Kidney (tissue), 13 donors: ENCODE measurements at regions not wholly inside any gene's neighbourhood (a gene's known extent, or its start where the extent isn't known, plus 50 kb on each side); places are given as distances from the start of the nearest gene placed in this dataset.

ENCODE experiments used
- DNase-seq, 5 donors: peaks; one replicate each; pipeline ENCODE4 v3.0.0-alpha.2; 2013 to 2020
- FAIRE-seq: peaks from 2 replicates; lab custom pipeline; 2012; peaks lifted over from hg19 to GRCh38; lab: Jason Lieb, UNC
- H3K27ac ChIP-seq, 2 donors: one replicate each; pipeline ENCODE4 v1.7.0; 2013; ENCODE audit warnings: low read depth in 2 of 2, low read length in 2 of 2, inconsistent platforms in 1 of 2
- H3K27me3 ChIP-seq: one replicate; pipeline ENCODE4 v1.7.1; 2013; ENCODE audit warnings: low read length, inconsistent platforms; ENCODE audit not compliant: control insufficient read depth, insufficient read depth
- H3K36me3 ChIP-seq, 3 donors: one replicate each; pipeline versions ENCODE4 v1.7.0 to v1.7.1; 2013; ENCODE audit warnings: low read length in 3 of 3, control low read depth in 1 of 3, inconsistent platforms in 1 of 3; ENCODE audit not compliant: insufficient read depth in 3 of 3, control insufficient read depth in 2 of 3
- H3K4me1 ChIP-seq, 3 donors: one replicate each; pipeline versions ENCODE4 v1.7.0 to v1.7.1; 2013; ENCODE audit warnings: low read length in 3 of 3, inconsistent platforms in 1 of 3, low read depth in 1 of 3; ENCODE audit not compliant: control insufficient read depth in 2 of 3, insufficient read depth in 2 of 3
- H3K4me3 ChIP-seq, 3 donors: one replicate each; pipeline versions ENCODE4 v1.7.0 to v1.8.1; 2013; ENCODE audit warnings: low read length in 3 of 3, control low read depth in 1 of 3, inconsistent platforms in 1 of 3
- H3K9ac ChIP-seq, 3 donors: one replicate each; pipeline versions ENCODE4 v1.7.0 to v1.7.1; 2013; ENCODE audit warnings: low read length in 3 of 3, control low read depth in 1 of 3, inconsistent platforms in 1 of 3
- H3K9me3 ChIP-seq, 3 donors: one replicate each; pipeline versions ENCODE4 v1.7.0 to v1.7.1; 2013; ENCODE audit warnings: low read length in 3 of 3, control low read depth in 1 of 3, inconsistent platforms in 1 of 3; ENCODE audit not compliant: control insufficient read depth in 2 of 3, insufficient read depth in 1 of 3
- intact Hi-C: fragments of 100-400 bp; cut with DNase I; formaldehyde crosslinking; loops from one replicate; pipeline ENCODE4 v1.11.1; 2022
- TF ChIP-seq, protein P1 (sequence below): IDR thresholded peaks from 3 replicates; pipeline ENCODE4 v1.5.1; 2012; ENCODE audit warnings: mild to moderate bottlenecking, moderate library complexity, borderline replicate concordance; ENCODE audit not compliant: insufficient read depth; ENCODE audit errors: extremely low read depth
- donor health status: control.
- donor health status: control.
- donor health status: control.
- donor health status: control.
- donor health status: control.
- donor health status: DM: yes; HTN: yes; CAD: no.
- donor health status: Normal renal cell carcinoma (clear cell type).

DNA sequence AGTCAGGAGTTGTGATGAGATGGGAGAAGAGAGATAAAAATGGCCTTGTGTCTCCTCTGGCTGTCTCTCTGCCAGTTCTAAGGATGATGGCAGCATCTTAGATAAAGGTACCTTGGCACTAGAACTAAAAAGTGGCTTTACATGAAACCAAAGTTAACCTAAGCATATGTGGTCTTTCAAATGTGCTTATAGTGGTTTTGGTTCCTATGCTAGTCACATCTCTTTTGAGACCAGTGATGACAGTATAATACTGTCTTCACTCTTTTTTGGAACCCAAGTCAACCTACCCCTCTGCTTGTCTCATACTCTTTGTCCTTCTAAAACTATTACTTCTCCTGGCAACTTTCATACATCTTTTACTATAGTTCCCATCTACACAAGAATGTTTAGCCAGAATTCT lies 142.2 kb upstream of the SATB1 start:
- TF ChIP-seq, protein P1, sequence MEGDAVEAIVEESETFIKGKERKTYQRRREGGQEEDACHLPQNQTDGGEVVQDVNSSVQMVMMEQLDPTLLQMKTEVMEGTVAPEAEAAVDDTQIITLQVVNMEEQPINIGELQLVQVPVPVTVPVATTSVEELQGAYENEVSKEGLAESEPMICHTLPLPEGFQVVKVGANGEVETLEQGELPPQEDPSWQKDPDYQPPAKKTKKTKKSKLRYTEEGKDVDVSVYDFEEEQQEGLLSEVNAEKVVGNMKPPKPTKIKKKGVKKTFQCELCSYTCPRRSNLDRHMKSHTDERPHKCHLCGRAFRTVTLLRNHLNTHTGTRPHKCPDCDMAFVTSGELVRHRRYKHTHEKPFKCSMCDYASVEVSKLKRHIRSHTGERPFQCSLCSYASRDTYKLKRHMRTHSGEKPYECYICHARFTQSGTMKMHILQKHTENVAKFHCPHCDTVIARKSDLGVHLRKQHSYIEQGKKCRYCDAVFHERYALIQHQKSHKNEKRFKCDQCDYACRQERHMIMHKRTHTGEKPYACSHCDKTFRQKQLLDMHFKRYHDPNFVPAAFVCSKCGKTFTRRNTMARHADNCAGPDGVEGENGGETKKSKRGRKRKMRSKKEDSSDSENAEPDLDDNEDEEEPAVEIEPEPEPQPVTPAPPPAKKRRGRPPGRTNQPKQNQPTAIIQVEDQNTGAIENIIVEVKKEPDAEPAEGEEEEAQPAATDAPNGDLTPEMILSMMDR = no peak
- Histone ChIP-seq H3K27me3 (no peaks in the 10 kb centered on the region), H3K9ac (no peak overlapping the region), H3K36me3 (no peaks in the 10 kb centered on the region), H3K27ac (no peak overlapping the region), H3K9me3 (no peaks in the 10 kb centered on the region), H3K4me1 (no peaks in the 10 kb centered on the region), H3K4me3 (no peak overlapping the region)
- DNase-seq = no peak
- no peak for FAIRE-seq
- intact Hi-C loops = no loop called here

DNA sequence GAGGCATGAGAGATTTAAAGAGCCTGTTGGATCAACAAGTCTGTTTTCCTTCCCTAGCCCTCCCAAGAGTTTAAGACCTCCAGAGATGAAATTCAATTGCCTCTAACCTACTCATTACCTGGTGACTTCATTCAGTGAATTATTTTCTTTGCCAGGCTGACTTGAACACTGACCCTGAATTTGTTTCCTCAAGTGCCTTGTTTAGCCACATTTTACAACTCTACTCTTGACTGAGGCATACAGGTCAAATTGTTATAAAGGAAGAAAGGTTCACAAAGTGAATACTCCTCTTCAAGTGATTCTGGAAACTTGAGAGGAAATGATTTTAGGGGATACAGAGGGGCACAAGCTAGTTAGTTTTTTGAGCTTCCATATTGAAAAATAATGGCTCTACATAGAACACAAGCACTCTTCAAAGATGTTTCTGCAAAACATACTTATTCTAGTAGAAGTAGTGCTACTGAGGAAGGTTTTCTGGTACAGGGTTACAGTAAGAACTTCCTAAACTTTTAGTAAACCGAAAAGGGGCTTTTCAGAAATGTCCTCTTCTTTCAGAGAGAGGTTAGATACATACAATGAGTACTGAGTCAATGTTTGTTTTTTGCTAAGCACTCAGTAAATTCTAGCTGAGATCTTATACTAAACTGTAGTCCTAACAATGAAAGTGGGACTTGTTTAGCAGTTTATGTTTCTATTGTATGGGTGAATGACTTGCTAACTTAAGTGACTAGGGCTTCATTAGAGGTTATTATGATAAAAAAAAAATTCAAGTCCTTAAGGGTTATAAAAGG lies 137.4 kb upstream of the SATB1 start:
- DNase-seq = no peak
- Histone ChIP-seq H3K4me3 (no peak overlapping the region), H3K27me3 (no peaks in the 10 kb centered on the region), H3K4me1 (no peaks in the 10 kb centered on the region), H3K27ac (no peak overlapping the region), H3K9ac (no peak overlapping the region), H3K36me3 (no peaks in the 10 kb centered on the region), H3K9me3 (no peaks in the 10 kb centered on the region)
- intact Hi-C loops = no loop called here
- TF ChIP-seq, protein P1 = no peak
- no peak for FAIRE-seq

DNA sequence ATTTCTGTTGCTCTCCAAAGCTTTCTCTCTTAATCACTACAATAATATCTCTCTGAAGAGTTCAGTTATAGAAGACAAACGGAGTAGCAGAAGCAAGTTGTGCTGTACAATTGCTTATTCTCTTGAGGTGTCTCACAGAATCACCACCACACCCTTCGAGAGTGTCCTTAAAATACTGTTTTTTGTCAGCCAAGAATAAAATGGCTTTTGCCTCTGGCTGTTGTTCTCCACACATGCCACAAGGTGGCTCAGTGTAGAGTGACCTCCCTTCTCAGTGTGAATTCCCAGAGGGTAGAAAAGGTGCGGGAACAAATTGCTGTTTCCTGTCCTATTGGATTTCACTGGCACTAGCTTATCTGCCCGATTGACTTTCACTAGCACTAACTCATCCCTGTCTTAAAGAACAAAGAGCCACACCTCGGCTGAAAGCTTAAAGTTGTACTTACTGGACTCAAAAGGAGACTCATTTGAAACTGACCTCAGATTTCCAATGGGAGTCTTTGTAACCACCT lies 134.2 kb upstream of the SATB1 start:
- intact Hi-C loops = no loop called here
- Histone ChIP-seq H3K4me3 (no peak overlapping the region), H3K9me3 (no peaks in the 10 kb centered on the region), H3K4me1 (no peaks in the 10 kb centered on the region), H3K27me3 (no peaks in the 10 kb centered on the region), H3K27ac (no peak overlapping the region), H3K36me3 (no peaks in the 10 kb centered on the region), H3K9ac (no peak overlapping the region)
- TF ChIP-seq, protein P1 = peak; percentile 71
- FAIRE-seq (no peak), DNase-seq (peak in 4 of 5 donors; percentile 45 to 84 (median 70))
